T-cell (primary cell): ENCODE measurements at regions not wholly inside any gene's neighbourhood (a gene's known extent, or its start where the extent isn't known, plus 50 kb on each side); places are given as distances from the start of the nearest gene placed in this dataset.

ENCODE experiments used
- ATAC-seq, 4 experiments: fragments of 200-7000 bp in 3 of 4; fragments of 150-1000 bp in 1 of 4; cut with Tn5 transposase; replicated peaks in 1 of 4; 1 replicate in 3 of 4; 2 replicates in 1 of 4; pipeline ENCODE4 v1.10.0; 2021; ENCODE audit warnings: moderate library complexity in 3 of 4, mild to moderate bottlenecking in 2 of 4, moderate number of reproducible peaks in 1 of 4
- CTCF ChIA-PET, 2 donors: fragments of 300-600 bp; sonication (Branson Sonifier 250); formaldehyde crosslinking; loops; one replicate each; lab custom pipeline; 2022; ENCODE audit warnings: antibody characterized with exemption in 2 of 2; lab: Charles Lee
- POLR2A ChIA-PET, 2 donors: fragments of 300-600 bp; sonication (Branson Sonifier 250); formaldehyde crosslinking; loops; one replicate each; lab custom pipeline; 2022; ENCODE audit warnings: antibody characterized with exemption in 2 of 2; lab: Charles Lee
- DNase-seq, 35 experiments: peaks; one replicate each; pipeline versions ENCODE4 v3.0.0 to v3.0.0-alpha.2; 2013 to 2023
- H3K27ac ChIP-seq: one replicate; pipeline ENCODE4 v1.5.1; 2013; ENCODE audit warnings: low read length
- H3K27me3 ChIP-seq, 2 experiments: replicated peaks in 1 of 2; 1 replicate in 1 of 2; 2 replicates in 1 of 2; pipeline versions ENCODE4 v1.6.1 to v1.7.0; 2013; ENCODE audit warnings: low read length in 1 of 2, mixed read lengths in 1 of 2; ENCODE audit not compliant: control insufficient read depth in 2 of 2, insufficient read depth in 2 of 2; ENCODE audit errors: extremely low read depth in 1 of 2
- H3K36me3 ChIP-seq, 2 donors: 1 replicate in 1 of 2; 2 replicates in 1 of 2; pipeline versions ENCODE4 v1.6.1 to v1.7.0; 2013; ENCODE audit warnings: low read length in 1 of 2; ENCODE audit not compliant: control insufficient read depth in 2 of 2, insufficient read depth in 1 of 2; ENCODE audit errors: extremely low read depth in 1 of 2
- H3K4me1 ChIP-seq, 2 experiments: 1 replicate in 1 of 2; 2 replicates in 1 of 2; pipeline versions ENCODE4 v1.6.1 to v1.7.0; 2013; ENCODE audit warnings: low read length in 2 of 2, mixed read lengths in 1 of 2; ENCODE audit not compliant: insufficient read depth in 2 of 2, control insufficient read depth in 1 of 2; ENCODE audit errors: extremely low read depth in 1 of 2
- H3K4me3 ChIP-seq, 2 donors: 1 replicate in 1 of 2; 2 replicates in 1 of 2; pipeline versions ENCODE4 v1.5.1 to v1.7.0; 2013; ENCODE audit warnings: mild to moderate bottlenecking in 2 of 2, low read length in 1 of 2, moderate library complexity in 1 of 2; ENCODE audit not compliant: control insufficient read depth in 1 of 2; ENCODE audit errors: extremely low read depth in 1 of 2
- H3K9me3 ChIP-seq: 2 replicates; pipeline ENCODE4 v1.7.0; 2013
- H3K27ac Mint-ChIP-seq, 2 donors: one replicate each; pipeline ENCODE4 v1.8.0; 2020 to 2021; ENCODE audit warnings: mild to moderate bottlenecking in 2 of 2, mixed read lengths in 2 of 2
- H3K27me3 Mint-ChIP-seq, 2 donors: one replicate each; pipeline ENCODE4 v1.8.0; 2021 to 2022; ENCODE audit warnings: mixed read lengths in 2 of 2
- H3K36me3 Mint-ChIP-seq: one replicate; pipeline ENCODE4 v1.8.0; 2021; ENCODE audit warnings: mixed read lengths
- H3K4me1 Mint-ChIP-seq, 3 donors: one replicate each; pipeline ENCODE4 v1.8.0; 2020 to 2022; ENCODE audit warnings: mixed read lengths in 3 of 3, mild to moderate bottlenecking in 1 of 3
- H3K4me3 Mint-ChIP-seq, 3 donors: one replicate each; pipeline ENCODE4 v1.8.0; 2020 to 2022; ENCODE audit warnings: mild to moderate bottlenecking in 3 of 3, mixed read lengths in 3 of 3, moderate library complexity in 3 of 3
- H3K9me3 Mint-ChIP-seq, 3 donors: one replicate each; pipeline ENCODE4 v1.8.0; 2020 to 2022; ENCODE audit warnings: mixed read lengths in 3 of 3
- WGBS: methylation state at CpG from one replicate; pipeline ENCODE4 v1.1.5; 2013; ENCODE audit warnings: missing lambda C conversion rate; ENCODE audit not compliant: insufficient coverage; 5-methylcytosine and 5-hydroxymethylcytosine counted together

GRCh38 chr9:134980991-134981390 lies 63.3 kb upstream of the FCN1 start:
- ATAC-seq: no peak
- POLR2A ChIA-PET: no interaction called here
- peaks cover 2 to 12% of the 10 kb centered on the region in 2 donors for H3K27me3 Mint-ChIP-seq

DNA sequence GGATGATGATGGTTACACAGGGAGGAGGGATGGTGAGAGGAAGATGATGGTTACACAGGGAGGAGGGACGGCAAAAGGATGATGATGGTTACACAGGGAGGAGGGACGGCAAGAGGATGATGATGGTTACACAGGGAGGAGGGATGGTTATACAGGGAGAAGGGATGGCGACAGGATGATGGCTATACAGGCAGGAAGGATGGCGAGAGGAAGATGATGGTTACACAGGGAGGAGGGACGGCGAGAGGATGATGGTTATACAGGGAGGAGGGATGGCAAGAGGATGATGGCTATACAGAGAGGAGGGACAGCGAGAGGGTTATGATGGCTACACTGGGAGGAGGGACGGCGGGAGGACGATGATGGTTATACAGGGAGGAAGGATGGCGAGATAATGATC lies 64.1 kb upstream of the FCN1 start:
- Mint-ChIP-seq H3K4me3 (no peak overlapping the region), H3K36me3 (no peaks in the 10 kb centered on the region), H3K27me3 (peaks cover 2 to 12% of the 10 kb centered on the region in 2 donors), H3K27ac (no peak overlapping the region), H3K9me3 (no peaks in the 10 kb centered on the region), H3K4me1 (no peaks in the 10 kb centered on the region)
- H3K9me3 ChIP-seq: no peaks in the 10 kb centered on the region
- H3K4me3 ChIP-seq: no peak overlapping the region
- H3K4me1 ChIP-seq: no peaks in the 10 kb centered on the region
- ChIA-PET CTCF (no interaction called here), POLR2A (no interaction called here)
- ATAC-seq: no peak
- H3K36me3 ChIP-seq: no peaks in the 10 kb centered on the region
- no peak for DNase-seq
- 89% methylated on average over 10 of the region's 11 CpGs for WGBS
- H3K27ac ChIP-seq: no peak overlapping the region
- peaks cover 0 to 12% of the 10 kb centered on the region in 2 experiments for H3K27me3 ChIP-seq

More at GRCh38 chr9:134980991-134981390, 63.3 kb upstream of the FCN1 start:
- Histone ChIP-seq H3K4me3 (no peak overlapping the region), H3K9me3 (no peaks in the 10 kb centered on the region), H3K27me3 (peaks cover 0 to 12% of the 10 kb centered on the region in 2 experiments), H3K36me3 (no peaks in the 10 kb centered on the region), H3K27ac (no peak overlapping the region), H3K4me1 (no peaks in the 10 kb centered on the region)
- H3K27ac Mint-ChIP-seq: no peak overlapping the region
- no peaks in the 10 kb centered on the region for H3K4me1 Mint-ChIP-seq
- 69% methylated on average over 7 of the region's 10 CpGs for WGBS
- CTCF ChIA-PET: no interaction called here
- no peaks in the 10 kb centered on the region for H3K9me3 Mint-ChIP-seq
- H3K4me3 Mint-ChIP-seq: no peak overlapping the region
- no peaks in the 10 kb centered on the region for H3K36me3 Mint-ChIP-seq
- no peak for DNase-seq

DNA sequence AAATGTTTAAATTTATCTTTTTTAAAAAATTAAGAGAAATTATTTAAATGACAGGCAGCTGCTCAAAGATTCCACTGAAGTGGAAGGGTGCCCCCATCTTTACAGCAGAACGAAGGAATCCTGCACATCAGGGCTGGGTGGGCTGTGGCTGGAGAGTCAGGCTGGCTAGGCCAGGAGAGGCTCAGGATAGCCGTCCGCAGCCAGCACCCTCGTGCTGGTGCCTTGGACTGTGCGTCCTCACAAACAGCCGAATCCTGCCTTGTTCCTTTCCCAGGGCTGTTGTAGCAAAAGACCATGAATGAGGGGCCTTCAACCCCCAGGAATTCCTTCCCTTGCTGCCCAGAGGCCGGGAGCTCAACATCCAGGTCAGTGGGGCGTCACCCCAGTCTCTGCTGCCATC lies 64.6 kb upstream of the FCN1 start:
- no peak for DNase-seq
- H3K9me3 Mint-ChIP-seq: peaks cover 4 to 5% (median 4%) of the 10 kb centered on the region in 3 donors

DNA sequence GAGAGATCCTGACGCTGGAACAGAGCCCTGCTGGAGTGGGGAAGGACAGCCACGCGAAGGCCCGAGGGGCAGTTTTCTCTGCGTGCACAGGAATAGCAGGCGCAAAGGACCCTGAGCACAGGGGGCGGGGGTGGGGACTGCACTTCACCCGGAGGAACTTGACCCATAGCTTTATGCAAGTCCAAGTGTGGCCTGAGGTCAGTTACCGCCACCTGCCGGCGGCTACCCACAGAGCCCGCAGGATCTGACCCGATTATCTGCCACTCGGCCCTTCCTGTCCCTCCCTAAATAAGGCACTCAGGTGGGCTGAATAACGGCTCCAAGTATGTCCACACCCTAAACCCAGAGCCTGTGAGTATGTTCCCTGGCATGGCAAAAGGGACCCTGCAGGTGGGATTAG lies 65.4 kb upstream of the FCN1 start:
- Histone ChIP-seq H3K4me3 (no peak overlapping the region), H3K27ac (no peak overlapping the region), H3K27me3 (peaks cover 0 to 12% of the 10 kb centered on the region in 2 experiments), H3K4me1 (no peaks in the 10 kb centered on the region), H3K9me3 (no peaks in the 10 kb centered on the region), H3K36me3 (no peaks in the 10 kb centered on the region)
- H3K9me3 Mint-ChIP-seq: peaks cover 6 to 8% (median 7%) of the 10 kb centered on the region in 3 donors
- ATAC-seq: no peak
- no peak overlapping the region for H3K4me3 Mint-ChIP-seq
- no peak overlapping the region for H3K27ac Mint-ChIP-seq
- no peak for DNase-seq
- H3K27me3 Mint-ChIP-seq: peaks cover 2 to 12% of the 10 kb centered on the region in 2 donors
- 47% methylated on average over 14 of the region's 15 CpGs for WGBS
- CTCF ChIA-PET: no interaction called here
- POLR2A ChIA-PET: no interaction called here
- H3K36me3 Mint-ChIP-seq: no peaks in the 10 kb centered on the region
- no peaks in the 10 kb centered on the region for H3K4me1 Mint-ChIP-seq

More for the DNA sequence above, 64.6 kb upstream of the FCN1 start:
- Histone ChIP-seq H3K9me3 (no peaks in the 10 kb centered on the region), H3K27me3 (peaks cover 0 to 12% of the 10 kb centered on the region in 2 experiments), H3K27ac (no peak overlapping the region), H3K36me3 (no peaks in the 10 kb centered on the region), H3K4me1 (no peaks in the 10 kb centered on the region), H3K4me3 (no peak overlapping the region)
- ChIA-PET POLR2A (no interaction called here), CTCF (no interaction called here)
- no peak for ATAC-seq
- H3K4me3 Mint-ChIP-seq: no peak overlapping the region
- H3K4me1 Mint-ChIP-seq: no peaks in the 10 kb centered on the region
- no peaks in the 10 kb centered on the region for H3K36me3 Mint-ChIP-seq
- H3K27ac Mint-ChIP-seq: no peak overlapping the region
- peaks cover 2 to 12% of the 10 kb centered on the region in 2 donors for H3K27me3 Mint-ChIP-seq
- 90% methylated on average over 8 of the region's 8 CpGs for WGBS

- CTCF ChIA-PET: no interaction called here
- Histone ChIP-seq H3K4me3 (no peak overlapping the region), H3K4me1 (no peaks in the 10 kb centered on the region), H3K36me3 (no peaks in the 10 kb centered on the region), H3K9me3 (no peaks in the 10 kb centered on the region), H3K27ac (no peak overlapping the region), H3K27me3 (peaks cover 0 to 17% of the 10 kb centered on the region in 2 experiments)
- no peaks in the 10 kb centered on the region for H3K4me1 Mint-ChIP-seq
- no peak for ATAC-seq
- POLR2A ChIA-PET: no interaction called here
- DNase-seq: no peak
- no peak overlapping the region for H3K27ac Mint-ChIP-seq
- no peak overlapping the region for H3K4me3 Mint-ChIP-seq
- WGBS: 77% methylated on average over 13 of the region's 14 CpGs
- H3K36me3 Mint-ChIP-seq: no peaks in the 10 kb centered on the region
- H3K9me3 Mint-ChIP-seq: peaks cover 6 to 8% (median 7%) of the 10 kb centered on the region in 3 donors
- H3K27me3 Mint-ChIP-seq: peaks cover 0 to 8% of the 10 kb centered on the region in 2 donors
These were observed 66.0 kb upstream of the FCN1 start for GRCh38 chr9:134983506-134984371.

- POLR2A ChIA-PET: no interaction called here
- Histone ChIP-seq H3K27ac (no peak overlapping the region), H3K27me3 (peaks cover 0 to 24% of the 10 kb centered on the region in 2 experiments), H3K4me3 (no peak overlapping the region), H3K9me3 (no peaks in the 10 kb centered on the region), H3K36me3 (no peaks in the 10 kb centered on the region), H3K4me1 (no peaks in the 10 kb centered on the region)
- Mint-ChIP-seq H3K27ac (no peak overlapping the region), H3K9me3 (peaks cover 6 to 8% (median 7%) of the 10 kb centered on the region in 3 donors), H3K4me1 (no peaks in the 10 kb centered on the region), H3K27me3 (peaks cover 0 to 8% of the 10 kb centered on the region in 2 donors), H3K36me3 (no peaks in the 10 kb centered on the region), H3K4me3 (no peak overlapping the region)
- no peak for ATAC-seq
- no peak for DNase-seq
- WGBS: 77% methylated on average over 23 of the region's 23 CpGs
- CTCF ChIA-PET: no interaction called here
These were observed 66.9 kb upstream of the FCN1 start for GRCh38 chr9:134984372-134985265.
